RPMI7951 (cell line): ENCODE measurements at regions not wholly inside any gene's neighbourhood (a gene's known extent, or its start where the extent isn't known, plus 50 kb on each side); places are given as distances from the start of the nearest gene placed in this dataset.
A peak's percentile ranks its signal among the peaks of the same experiment; 100 is the strongest.

Source experiments
- DNase-seq: peaks from one replicate; pipeline ENCODE4 v3.0.0-alpha.2; 2012; ENCODE audit warnings: low read depth

DNA sequence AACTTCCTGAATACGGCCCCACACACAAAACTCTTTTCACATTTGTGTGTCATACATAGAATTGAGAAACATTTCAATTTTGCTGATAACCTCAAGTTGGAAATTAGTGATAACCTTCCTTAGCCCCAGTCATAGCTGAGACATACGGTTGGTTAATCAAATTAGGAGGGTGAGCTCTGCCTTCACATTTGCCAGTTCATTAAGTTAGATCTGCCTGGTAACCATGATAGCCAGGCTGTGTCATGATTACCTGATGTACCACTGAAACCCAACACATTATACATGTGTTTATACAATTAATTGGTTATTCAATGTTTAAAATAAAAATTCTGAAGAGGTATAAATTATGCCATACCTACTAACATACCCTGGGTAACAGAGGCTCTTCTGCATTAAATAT, 60.8 kb upstream of the RAB11FIP2 start:
- DNase-seq: no peak

DNA sequence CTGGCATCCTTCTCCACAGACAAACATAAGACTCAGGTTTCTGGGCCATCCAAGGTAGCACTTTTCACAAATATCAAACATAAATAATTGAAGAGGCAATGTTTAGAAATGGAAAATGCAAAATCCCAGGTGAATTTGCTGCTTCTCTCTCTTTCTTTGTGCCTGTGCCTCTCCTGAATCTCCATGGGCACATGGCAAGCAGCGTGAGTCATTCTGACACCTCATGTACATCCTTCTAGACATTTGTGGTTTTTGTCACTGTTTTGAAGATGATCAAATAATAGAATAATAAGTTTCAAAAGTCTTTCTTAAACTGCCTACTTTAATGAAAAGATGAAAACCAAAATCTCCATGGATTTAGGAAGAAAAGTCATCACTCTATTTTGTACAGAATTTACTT, 60.3 kb upstream of the RAB11FIP2 start:
- DNase-seq: no peak

DNA sequence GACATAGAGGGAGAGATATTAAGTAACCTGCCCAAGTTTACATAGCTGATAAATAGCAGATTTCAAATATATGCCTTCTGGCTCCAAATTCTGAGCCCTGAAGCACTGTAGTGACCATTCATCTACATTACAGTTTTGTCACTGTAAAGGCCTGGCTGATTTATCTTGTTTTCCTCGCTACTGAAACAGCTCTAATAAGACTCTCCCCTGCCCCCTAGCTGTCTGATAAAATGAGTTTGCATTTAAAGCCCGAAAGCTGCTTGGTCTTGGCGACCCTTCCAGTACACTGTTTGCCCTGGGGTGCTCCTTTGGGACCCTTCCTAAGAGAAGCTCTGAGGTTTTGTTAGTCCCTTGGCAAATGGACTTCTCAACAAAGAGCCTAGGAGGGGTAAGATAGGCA, 59.7 kb upstream of the RAB11FIP2 start:
- DNase-seq: no peak

DNA sequence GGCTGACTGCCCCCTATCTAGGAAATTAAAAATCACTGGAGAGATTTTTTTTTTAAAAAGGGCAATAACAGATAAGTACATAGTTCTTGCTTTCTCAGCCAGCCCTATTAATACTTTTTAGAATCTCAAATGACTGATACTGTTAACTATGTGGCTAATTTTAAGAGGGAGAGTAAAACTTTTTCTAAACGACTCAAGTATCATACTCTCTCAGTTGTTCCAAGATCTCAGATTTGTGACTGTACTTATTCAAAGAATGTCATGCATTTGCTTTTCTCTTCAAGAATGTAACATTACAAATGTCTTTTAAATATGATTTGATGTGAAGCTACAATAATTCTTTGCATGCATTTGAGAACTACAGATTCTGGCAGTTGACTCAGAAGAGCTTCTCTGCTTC, 55.4 kb upstream of the RAB11FIP2 start:
- DNase-seq: no peak

DNA sequence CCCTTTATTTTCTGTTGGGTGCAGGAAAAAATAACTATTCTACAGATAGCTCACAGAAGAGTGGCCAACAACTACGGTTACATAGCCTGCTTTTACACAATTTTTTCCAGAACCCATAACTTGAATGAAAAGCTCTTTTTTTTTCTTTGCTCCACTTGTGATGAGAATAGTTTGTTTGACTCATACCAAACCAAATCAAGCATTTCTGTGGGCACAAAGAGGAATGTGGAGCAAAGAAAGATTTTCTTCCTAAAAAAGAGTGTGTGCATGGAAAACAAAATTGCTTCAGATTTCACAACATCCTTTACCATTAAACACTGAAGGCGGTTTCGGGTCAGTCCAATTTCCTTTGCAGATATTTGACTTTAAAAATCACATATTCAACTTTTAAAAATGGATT, 54.8 kb upstream of the RAB11FIP2 start:
- DNase-seq: peak; percentile 19
